ENCODE measurements at regions not wholly inside any gene's neighbourhood (a gene's known extent, or its start where the extent isn't known, plus 50 kb on each side); places are given as distances from the start of the nearest gene placed in this dataset.

- no peaks in the 10 kb centered on the region for H3K9me2 ChIP-seq (replicated peaks; ENCODE audit: insufficient read depth, low read length)
- no peaks in the 10 kb centered on the region for H3K9me3 ChIP-seq (replicated peaks; ENCODE audit: insufficient read depth, low read length)
- no peak overlapping the region for H2AFZ ChIP-seq (ENCODE audit: low read length)
- H4K20me1 ChIP-seq (ENCODE audit: insufficient read depth, low read length), result no peaks in the 10 kb centered on the region
- no peaks in the 10 kb centered on the region for H3K36me3 ChIP-seq (replicated peaks; ENCODE audit: insufficient read depth, low read length)
- no peaks in the 10 kb centered on the region for H3K27me3 ChIP-seq (replicated peaks; ENCODE audit: insufficient read depth, low read length)
- H3K4me3 ChIP-seq (ENCODE audit: low read length), result no peak overlapping the region
- TF ChIP-seq CTCF (IDR thresholded peaks at IDR 0.05; ENCODE audit: low read length) (no peak), EZH2 (optimal IDR thresholded peaks at IDR 0.05; ENCODE audit: low read depth, low read length) (no peak), EZH2phosphoT487 (IDR thresholded peaks at IDR 0.05; ENCODE audit: low read length) (no peak)
- H3K4me1 ChIP-seq (ENCODE audit: low read length), result no peaks in the 10 kb centered on the region
- H3K9ac ChIP-seq (ENCODE audit: low read length), result no peak overlapping the region
- H3K4me2 ChIP-seq (ENCODE audit: low read depth, low read length), result no peak overlapping the region
- no peak overlapping the region for H3K27ac ChIP-seq (ENCODE audit: low read length)
- no peaks in the 10 kb centered on the region for H3F3A ChIP-seq (ENCODE audit: insufficient read depth, low read length)
- no peak for DNase-seq
- H3K79me2 ChIP-seq (ENCODE audit: low read length), result no peaks in the 10 kb centered on the region
Measured at GRCh38 chr6:51271615-51272014, 452.9 kb downstream of the TFAP2B start.

- H4K20me1 ChIP-seq (ENCODE audit: insufficient read depth, low read length), result no peaks in the 10 kb centered on the region
- H3K79me2 ChIP-seq (ENCODE audit: low read length), result no peaks in the 10 kb centered on the region
- H3K9ac ChIP-seq (ENCODE audit: low read length), result no peak overlapping the region
- H3K27me3 ChIP-seq (replicated peaks; ENCODE audit: insufficient read depth, low read length), result no peaks in the 10 kb centered on the region
- H3K9me2 ChIP-seq (replicated peaks; ENCODE audit: insufficient read depth, low read length), result no peaks in the 10 kb centered on the region
- H3F3A ChIP-seq (ENCODE audit: insufficient read depth, low read length), result no peaks in the 10 kb centered on the region
- DNase-seq, result no peak
- no peaks in the 10 kb centered on the region for H3K9me3 ChIP-seq (replicated peaks; ENCODE audit: insufficient read depth, low read length)
- no peak for TF ChIP-seq EZH2phosphoT487 (IDR thresholded peaks at IDR 0.05; ENCODE audit: low read length)
- TF ChIP-seq EZH2 (optimal IDR thresholded peaks at IDR 0.05; ENCODE audit: low read depth, low read length), result no peak
- no peak for TF ChIP-seq CTCF (IDR thresholded peaks at IDR 0.05; ENCODE audit: low read length)
- no peak overlapping the region for H3K4me3 ChIP-seq (ENCODE audit: low read length)
- H3K4me1 ChIP-seq (ENCODE audit: low read length), result no peaks in the 10 kb centered on the region
- H3K36me3 ChIP-seq (replicated peaks; ENCODE audit: insufficient read depth, low read length), result no peaks in the 10 kb centered on the region
- no peak overlapping the region for H3K27ac ChIP-seq (ENCODE audit: low read length)
- H2AFZ ChIP-seq (ENCODE audit: low read length), result no peak overlapping the region
- no peak overlapping the region for H3K4me2 ChIP-seq (ENCODE audit: low read depth, low read length)
Measured at GRCh38 chr6:51273228-51273961, 454.7 kb downstream of the TFAP2B start.

- Histone ChIP-seq H3K4me3 (ENCODE audit: low read length) (no peak overlapping the region), H3K4me1 (ENCODE audit: low read length) (no peaks in the 10 kb centered on the region), H3K9me3 (replicated peaks; ENCODE audit: insufficient read depth, low read length) (no peaks in the 10 kb centered on the region), H4K20me1 (ENCODE audit: insufficient read depth, low read length) (no peaks in the 10 kb centered on the region), H3K79me2 (ENCODE audit: low read length) (no peaks in the 10 kb centered on the region), H3K4me2 (ENCODE audit: low read depth, low read length) (no peak overlapping the region), H3K9ac (ENCODE audit: low read length) (no peak overlapping the region), H3F3A (ENCODE audit: insufficient read depth, low read length) (no peaks in the 10 kb centered on the region), H3K27me3 (replicated peaks; ENCODE audit: insufficient read depth, low read length) (no peaks in the 10 kb centered on the region), H3K9me2 (replicated peaks; ENCODE audit: insufficient read depth, low read length) (no peaks in the 10 kb centered on the region), H2AFZ (ENCODE audit: low read length) (no peak overlapping the region), H3K27ac (ENCODE audit: low read length) (no peak overlapping the region), H3K36me3 (replicated peaks; ENCODE audit: insufficient read depth, low read length) (no peaks in the 10 kb centered on the region)
- no peak for TF ChIP-seq EZH2phosphoT487 (IDR thresholded peaks at IDR 0.05; ENCODE audit: low read length)
- no peak for TF ChIP-seq CTCF (IDR thresholded peaks at IDR 0.05; ENCODE audit: low read length)
- no peak for TF ChIP-seq EZH2 (optimal IDR thresholded peaks at IDR 0.05; ENCODE audit: low read depth, low read length)
- DNase-seq, result no peak
Measured at GRCh38 chr6:51277474-51277873, 458.8 kb downstream of the TFAP2B start.
